Femur (tissue), 1 donor: ENCODE measurements at regions not wholly inside any gene's neighbourhood (a gene's known extent, or its start where the extent isn't known, plus 50 kb on each side); places are given as distances from the start of the nearest gene placed in this dataset.

Source experiments
- DNase-seq: peaks from one replicate; pipeline ENCODE4 v3.0.0-alpha.2; 2017

GRCh38 chr2:222146488-222146887, 152.3 kb downstream of the PAX3 start:
- DNase-seq = no peak

GRCh38 chr2:222142027-222142426, 156.8 kb downstream of the PAX3 start:
- DNase-seq = no peak

- DNase-seq = no peak
Measured at GRCh38 chr2:222136106-222136630, 162.6 kb downstream of the PAX3 start.

- DNase-seq = no peak
Measured at GRCh38 chr2:222134654-222135053, 164.1 kb downstream of the PAX3 start.

- no peak for DNase-seq
Measured at GRCh38 chr2:222133897-222134296, 164.9 kb downstream of the PAX3 start.

GRCh38 chr2:222130855-222131254, 167.9 kb downstream of the PAX3 start:
- no peak for DNase-seq

- no peak for DNase-seq
Measured at GRCh38 chr2:222127660-222128059, 171.1 kb downstream of the PAX3 start.

GRCh38 chr2:222120933-222121332, 177.9 kb downstream of the PAX3 start:
- DNase-seq = no peak

- no peak for DNase-seq
Measured at GRCh38 chr2:222115296-222115695, 183.5 kb downstream of the PAX3 start.

- DNase-seq = no peak
Measured at GRCh38 chr2:222108957-222109585, 189.7 kb downstream of the PAX3 start.

GRCh38 chr2:222108497-222108896, 190.3 kb downstream of the PAX3 start:
- DNase-seq = no peak

GRCh38 chr2:222105046-222105445, 193.8 kb downstream of the PAX3 start:
- DNase-seq = no peak

- DNase-seq = no peak
Measured at GRCh38 chr2:222102575-222103349, 196.0 kb downstream of the PAX3 start.

- no peak for DNase-seq
Measured at GRCh38 chr2:222100704-222101699, 197.8 kb downstream of the PAX3 start.

- DNase-seq = no peak
Measured at GRCh38 chr2:222088561-222088960, 210.2 kb downstream of the PAX3 start.

- no peak for DNase-seq
Measured at GRCh38 chr2:222087998-222088397, 210.8 kb downstream of the PAX3 start.

- no peak for DNase-seq
Measured at GRCh38 chr2:222082201-222082600, 216.6 kb downstream of the PAX3 start.

GRCh38 chr2:222080141-222080540, 218.7 kb downstream of the PAX3 start:
- no peak for DNase-seq

- no peak for DNase-seq
Measured at GRCh38 chr2:222076973-222077690, 221.7 kb downstream of the PAX3 start.

- DNase-seq = no peak
Measured at GRCh38 chr2:222074674-222075073, 224.1 kb downstream of the PAX3 start.

- no peak for DNase-seq
Measured at GRCh38 chr2:222071911-222072310, 226.9 kb downstream of the PAX3 start.

- no peak for DNase-seq
Measured at GRCh38 chr2:222064286-222064685, 234.5 kb downstream of the PAX3 start.
